ENCODE measurements at regions not wholly inside any gene's neighbourhood (a gene's known extent, or its start where the extent isn't known, plus 50 kb on each side); places are given as distances from the start of the nearest gene placed in this dataset.

DNA sequence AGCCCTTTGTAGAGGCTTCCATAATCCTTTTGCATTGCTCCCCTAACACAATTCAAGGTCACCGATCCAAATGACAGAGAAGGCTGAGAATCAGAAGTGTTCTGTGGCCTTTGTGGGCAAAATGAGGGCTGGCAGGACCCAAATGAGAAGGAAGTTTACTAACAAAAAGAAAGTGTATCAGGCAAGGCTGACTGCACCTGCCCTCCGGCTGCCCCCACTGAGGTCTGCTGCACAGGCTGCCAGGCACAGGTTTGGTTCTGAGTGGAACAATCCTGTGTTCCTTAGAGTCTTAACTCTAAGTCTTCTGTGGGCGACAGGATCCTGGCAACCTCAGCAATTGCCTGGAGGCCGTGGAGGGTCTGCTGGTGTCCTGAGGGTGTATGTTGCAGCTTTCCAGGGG, 568.5 kb downstream of the CMPK2 start:
- H3K4me3 Mint-ChIP-seq (ENCODE audit: unreplicated experiment): no peak overlapping the region
- H3K9me3 Mint-ChIP-seq (ENCODE audit: unreplicated experiment): peaks cover 11% of the 10 kb centered on the region
- no peaks in the 10 kb centered on the region for H3K4me1 Mint-ChIP-seq (ENCODE audit: unreplicated experiment)
- TF ChIP-seq, protein P1, sequence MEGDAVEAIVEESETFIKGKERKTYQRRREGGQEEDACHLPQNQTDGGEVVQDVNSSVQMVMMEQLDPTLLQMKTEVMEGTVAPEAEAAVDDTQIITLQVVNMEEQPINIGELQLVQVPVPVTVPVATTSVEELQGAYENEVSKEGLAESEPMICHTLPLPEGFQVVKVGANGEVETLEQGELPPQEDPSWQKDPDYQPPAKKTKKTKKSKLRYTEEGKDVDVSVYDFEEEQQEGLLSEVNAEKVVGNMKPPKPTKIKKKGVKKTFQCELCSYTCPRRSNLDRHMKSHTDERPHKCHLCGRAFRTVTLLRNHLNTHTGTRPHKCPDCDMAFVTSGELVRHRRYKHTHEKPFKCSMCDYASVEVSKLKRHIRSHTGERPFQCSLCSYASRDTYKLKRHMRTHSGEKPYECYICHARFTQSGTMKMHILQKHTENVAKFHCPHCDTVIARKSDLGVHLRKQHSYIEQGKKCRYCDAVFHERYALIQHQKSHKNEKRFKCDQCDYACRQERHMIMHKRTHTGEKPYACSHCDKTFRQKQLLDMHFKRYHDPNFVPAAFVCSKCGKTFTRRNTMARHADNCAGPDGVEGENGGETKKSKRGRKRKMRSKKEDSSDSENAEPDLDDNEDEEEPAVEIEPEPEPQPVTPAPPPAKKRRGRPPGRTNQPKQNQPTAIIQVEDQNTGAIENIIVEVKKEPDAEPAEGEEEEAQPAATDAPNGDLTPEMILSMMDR (IDR thresholded peaks at IDR 0.05): no peak
- no peak for DNase-seq (ENCODE audit: extremely low spot score, unreplicated experiment)
- H3K36me3 Mint-ChIP-seq (ENCODE audit: unreplicated experiment): no peaks in the 10 kb centered on the region
- H3K27me3 Mint-ChIP-seq (ENCODE audit: unreplicated experiment): no peaks in the 10 kb centered on the region
- no peak overlapping the region for H3K27ac Mint-ChIP-seq (ENCODE audit: unreplicated experiment)

DNA sequence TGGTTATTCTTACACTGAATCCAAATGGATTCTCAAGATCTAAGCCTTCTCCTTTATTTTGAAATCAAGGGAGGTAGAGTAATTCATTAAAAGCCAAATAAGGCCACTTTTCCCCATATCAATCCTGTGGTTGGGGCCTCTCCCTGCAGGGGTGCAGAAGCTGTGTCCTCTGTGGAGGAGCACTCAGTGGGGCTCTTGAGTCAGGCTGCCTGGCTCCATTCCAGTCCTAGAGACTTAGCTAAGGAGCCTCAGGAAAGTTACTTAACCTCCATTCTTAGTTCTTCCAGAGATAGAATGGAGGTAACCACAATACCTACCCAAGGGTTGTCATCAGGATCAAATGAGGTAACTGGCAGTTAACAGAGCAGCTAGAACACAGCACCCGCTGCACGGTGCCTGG, 564.3 kb downstream of the CMPK2 start:
- TF ChIP-seq, protein P1 (IDR thresholded peaks at IDR 0.05): no peak
- Mint-ChIP-seq H3K4me3 (ENCODE audit: unreplicated experiment) (no peak overlapping the region), H3K36me3 (ENCODE audit: unreplicated experiment) (no peaks in the 10 kb centered on the region), H3K4me1 (ENCODE audit: unreplicated experiment) (no peaks in the 10 kb centered on the region), H3K9me3 (ENCODE audit: unreplicated experiment) (peaks cover 19% of the 10 kb centered on the region), H3K27me3 (ENCODE audit: unreplicated experiment) (peaks cover 3% of the 10 kb centered on the region), H3K27ac (ENCODE audit: unreplicated experiment) (no peak overlapping the region)
- no peak for DNase-seq (ENCODE audit: extremely low spot score, unreplicated experiment)

DNA sequence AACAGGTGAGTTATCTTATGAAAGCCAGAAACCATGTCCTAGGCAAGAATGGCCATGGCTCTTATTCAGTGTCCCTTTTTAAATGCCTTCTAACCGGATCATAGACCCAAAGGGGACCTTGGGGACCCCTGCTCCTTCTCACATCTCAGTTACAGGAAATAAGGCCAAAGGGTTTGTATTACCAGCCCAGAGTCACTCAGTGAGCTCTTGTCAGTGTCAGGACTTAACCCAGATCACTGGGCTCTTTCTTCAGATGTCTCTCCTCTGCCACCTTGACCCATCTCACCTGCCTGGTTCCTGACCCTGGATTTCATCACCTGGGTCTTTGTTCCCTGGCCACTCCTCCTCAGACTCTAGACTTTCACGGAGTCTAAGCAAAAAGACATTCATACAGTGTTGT, 556.7 kb downstream of the CMPK2 start:
- peaks cover 3% of the 10 kb centered on the region for H3K27me3 Mint-ChIP-seq (ENCODE audit: unreplicated experiment)
- no peaks in the 10 kb centered on the region for H3K36me3 Mint-ChIP-seq (ENCODE audit: unreplicated experiment)
- H3K4me3 Mint-ChIP-seq (ENCODE audit: unreplicated experiment): no peak overlapping the region
- no peak overlapping the region for H3K27ac Mint-ChIP-seq (ENCODE audit: unreplicated experiment)
- TF ChIP-seq, protein P1 (IDR thresholded peaks at IDR 0.05): no peak
- no peak for DNase-seq (ENCODE audit: extremely low spot score, unreplicated experiment)
- peaks cover 16% of the 10 kb centered on the region for H3K9me3 Mint-ChIP-seq (ENCODE audit: unreplicated experiment)
- no peaks in the 10 kb centered on the region for H3K4me1 Mint-ChIP-seq (ENCODE audit: unreplicated experiment)

DNA sequence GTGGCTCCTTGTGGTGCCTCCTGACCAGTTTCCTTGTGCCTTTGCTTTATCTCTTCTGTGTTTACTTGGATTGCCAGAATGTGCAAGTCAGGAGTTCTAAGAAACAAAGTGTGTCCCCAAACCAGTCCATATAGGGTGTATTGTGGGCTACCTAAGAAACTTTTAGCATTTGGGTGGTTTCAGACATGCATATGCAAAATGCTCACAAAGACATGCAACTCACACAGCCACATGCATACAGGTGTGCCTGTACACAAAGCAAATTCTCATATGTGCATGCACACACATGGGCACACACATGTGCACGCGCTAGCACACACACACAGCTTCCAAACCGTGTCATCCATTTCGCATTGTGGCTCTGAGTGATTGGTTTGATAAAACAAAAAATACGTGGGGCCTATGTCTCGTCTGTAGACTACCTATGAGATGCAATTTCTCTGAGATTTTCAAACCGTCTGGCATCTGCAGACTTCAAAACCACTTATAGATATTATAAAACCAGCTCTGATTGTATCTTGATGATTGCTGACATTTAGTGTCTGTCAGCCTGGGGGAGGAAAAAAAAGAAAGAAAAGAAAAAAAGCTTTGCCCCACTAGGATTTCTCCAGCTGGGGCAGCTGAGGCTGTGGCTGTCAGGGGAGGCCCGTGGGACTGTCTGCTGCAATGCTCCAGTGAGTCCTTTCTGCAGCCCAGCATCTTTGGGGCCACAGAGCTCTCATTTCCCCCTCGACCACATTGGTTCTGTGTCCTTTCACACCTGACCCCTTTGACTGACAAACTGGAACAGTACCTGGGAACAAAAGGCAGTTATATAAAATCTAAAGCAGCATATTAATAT, 556.1 kb downstream of the CMPK2 start:
- Mint-ChIP-seq H3K27me3 (ENCODE audit: unreplicated experiment) (peaks cover 3% of the 10 kb centered on the region), H3K36me3 (ENCODE audit: unreplicated experiment) (no peaks in the 10 kb centered on the region), H3K4me1 (ENCODE audit: unreplicated experiment) (no peaks in the 10 kb centered on the region), H3K27ac (ENCODE audit: unreplicated experiment) (no peak overlapping the region), H3K9me3 (ENCODE audit: unreplicated experiment) (peaks cover 17% of the 10 kb centered on the region), H3K4me3 (ENCODE audit: unreplicated experiment) (no peak overlapping the region)
- no peak for DNase-seq (ENCODE audit: extremely low spot score, unreplicated experiment)
- TF ChIP-seq, protein P1 (IDR thresholded peaks at IDR 0.05): no peak

DNA sequence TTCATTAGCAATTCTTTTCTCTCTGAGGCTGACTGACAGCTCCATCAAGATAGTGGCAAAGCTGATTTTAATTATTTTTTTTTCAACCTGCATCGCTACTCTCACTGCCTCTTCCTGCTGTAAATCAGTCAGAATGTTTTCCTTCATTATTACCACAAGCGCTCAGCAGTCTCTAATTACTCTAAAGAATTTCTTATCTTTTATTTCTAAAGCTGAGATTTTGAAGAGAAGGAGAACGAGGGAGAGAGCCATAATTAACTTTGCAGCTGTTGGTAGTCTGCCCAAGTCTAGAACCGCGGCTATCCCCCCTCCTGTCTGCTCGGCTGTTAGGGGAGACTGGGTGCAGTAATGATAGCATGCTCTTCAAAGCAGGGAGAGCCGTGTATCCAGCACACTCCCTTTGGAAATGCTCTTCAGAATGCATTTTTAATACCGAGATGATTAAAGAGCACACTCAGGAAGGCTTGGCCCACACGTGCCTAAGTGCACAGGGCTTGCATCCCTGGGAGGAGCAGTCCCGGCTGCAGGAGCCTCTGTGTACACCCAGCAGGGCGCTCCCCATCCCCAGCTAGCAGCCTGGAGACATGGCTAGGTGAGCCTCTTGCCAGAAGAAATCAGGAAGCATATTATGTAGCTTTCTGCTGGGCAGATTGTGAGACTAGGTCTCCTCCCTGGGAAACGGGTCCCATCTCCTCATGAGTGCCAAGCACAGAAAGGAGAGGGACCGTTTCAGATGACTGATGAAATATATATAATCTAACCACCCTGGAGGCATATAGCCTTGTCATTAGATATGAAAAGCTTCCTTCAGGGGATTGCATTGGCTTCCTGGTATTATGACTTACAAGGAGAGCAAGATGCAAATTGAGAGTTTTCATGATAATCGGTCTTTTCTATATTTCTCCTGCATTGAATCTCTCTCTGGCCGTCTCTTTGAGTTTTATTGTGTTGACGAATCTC, 555.2 kb downstream of the CMPK2 start:
- Mint-ChIP-seq H3K27me3 (ENCODE audit: unreplicated experiment) (peaks cover under 1% of the 10 kb centered on the region), H3K9me3 (ENCODE audit: unreplicated experiment) (peaks cover 14% of the 10 kb centered on the region), H3K4me1 (ENCODE audit: unreplicated experiment) (no peaks in the 10 kb centered on the region), H3K4me3 (ENCODE audit: unreplicated experiment) (no peak overlapping the region), H3K36me3 (ENCODE audit: unreplicated experiment) (no peaks in the 10 kb centered on the region), H3K27ac (ENCODE audit: unreplicated experiment) (no peak overlapping the region)
- DNase-seq (ENCODE audit: extremely low spot score, unreplicated experiment): no peak
- TF ChIP-seq, protein P1 (IDR thresholded peaks at IDR 0.05): no peak

Measured in osteocyte (in vitro differentiated cells).